G401 (cell line): ENCODE measurements at regions not wholly inside any gene's neighbourhood (a gene's known extent, or its start where the extent isn't known, plus 50 kb on each side); places are given as distances from the start of the nearest gene placed in this dataset.

Experiments
- DNase-seq: peaks from one replicate; pipeline ENCODE4 v3.0.0-alpha.2; 2015; ENCODE audit warnings: low spot score
- in situ Hi-C: cut with HindIII; loops from 2 replicates; pipeline ENCODE4 v1.10.0; 2016; ENCODE audit warnings: low sequenced_read_pairs, mixed read lengths

DNA sequence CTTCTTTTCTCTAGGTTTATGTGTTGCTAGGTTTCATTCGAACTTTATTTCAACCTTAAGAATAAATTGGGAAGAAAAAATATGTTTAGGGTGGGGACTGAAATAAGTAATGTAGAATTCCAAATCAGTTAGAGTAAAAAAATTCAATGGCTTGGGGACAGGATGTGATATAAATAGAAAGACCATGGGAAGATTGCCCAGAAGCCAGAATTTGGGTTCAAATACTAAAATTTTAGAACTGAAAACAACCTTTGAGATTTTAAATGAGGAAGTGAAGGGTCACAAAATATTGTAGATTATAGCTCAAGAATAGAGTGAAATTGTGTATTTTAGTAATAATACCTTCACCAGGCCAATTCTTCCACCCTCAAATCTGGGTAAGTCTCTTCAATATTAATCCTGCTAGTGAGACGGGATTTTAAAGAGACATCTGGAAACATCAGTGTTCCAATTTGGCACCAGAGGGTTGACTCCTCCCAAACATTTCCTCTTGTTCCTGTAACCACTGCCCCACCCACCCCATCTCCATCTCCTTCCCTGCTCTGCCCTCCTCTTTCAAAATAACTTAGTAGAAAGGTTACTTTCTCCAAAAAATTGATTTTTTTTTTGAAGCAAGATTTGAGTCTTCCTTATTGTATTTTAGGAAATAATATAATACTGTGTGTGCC lies 51.3 kb upstream of the FAM3C start:
- in situ Hi-C loops = no loop called here

DNA sequence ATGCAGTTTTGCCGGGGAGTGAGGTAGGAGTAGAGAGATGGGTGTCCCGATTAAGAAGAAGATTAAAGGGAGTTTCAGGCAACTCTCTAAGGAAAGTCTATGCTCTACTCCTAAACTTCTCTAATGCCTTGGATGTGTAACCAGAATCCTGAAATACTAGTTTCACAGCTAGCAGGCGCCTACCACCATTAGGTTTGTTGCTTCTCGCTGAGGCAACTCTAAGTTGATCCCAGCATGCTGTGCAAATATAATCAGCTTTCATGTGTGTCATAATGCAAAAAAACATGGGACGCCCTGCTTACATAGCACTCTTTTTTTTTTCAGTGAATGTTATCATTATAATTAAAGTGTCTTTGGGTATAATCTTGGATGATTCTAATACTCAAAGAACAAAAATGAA lies 50.4 kb upstream of the FAM3C start:
- in situ Hi-C loops = no loop called here
- no peak for DNase-seq

More for the DNA sequence above, 51.3 kb upstream of the FAM3C start:
- no peak for DNase-seq
